Calu3 (cell line): ENCODE measurements at regions not wholly inside any gene's neighbourhood (a gene's known extent, or its start where the extent isn't known, plus 50 kb on each side); places are given as distances from the start of the nearest gene placed in this dataset.

Experiments used
- BruUV-seq: library from RNA; stranded (reverse); fragments of 400-500 nt; replicated peaks from 2 replicates; lab custom pipeline; 2021; lab: Mats Ljungman, UMichigan
- CTCF ChIA-PET: fragments of 300-600 bp; sonication (Branson Sonifier 250); formaldehyde crosslinking; loops from one replicate; lab custom pipeline; 2022; ENCODE audit warnings: antibody characterized with exemption; lab: Charles Lee
- DNase-seq: peaks from one replicate; pipeline ENCODE4 v3.0.0; 2022
- H3K27ac Mint-ChIP-seq: one replicate; pipeline ENCODE4 v1.8.0; 2022; ENCODE audit warnings: mixed read lengths; ENCODE audit not compliant: unreplicated experiment
- H3K27me3 Mint-ChIP-seq: one replicate; pipeline ENCODE4 v1.8.0; 2022; ENCODE audit warnings: mixed read lengths; ENCODE audit not compliant: unreplicated experiment
- H3K36me3 Mint-ChIP-seq: one replicate; pipeline ENCODE4 v1.8.0; 2022; ENCODE audit warnings: mild to moderate bottlenecking, moderate library complexity, mixed read lengths; ENCODE audit not compliant: insufficient read depth, unreplicated experiment
- H3K4me1 Mint-ChIP-seq: one replicate; pipeline ENCODE4 v1.8.0; 2022; ENCODE audit warnings: mild to moderate bottlenecking, low read depth, mixed read lengths; ENCODE audit not compliant: unreplicated experiment
- H3K4me3 Mint-ChIP-seq: one replicate; pipeline ENCODE4 v1.8.0; 2022; ENCODE audit warnings: mild to moderate bottlenecking, low read depth, moderate library complexity, mixed read lengths; ENCODE audit not compliant: unreplicated experiment
- H3K9me3 Mint-ChIP-seq: one replicate; pipeline ENCODE4 v1.8.0; 2022; ENCODE audit warnings: low read depth, mixed read lengths; ENCODE audit not compliant: unreplicated experiment
- CTCF ChIP-seq: fragments of 200-600 bp; IDR thresholded peaks from one replicate; pipeline ENCODE4 v1.8.0; 2022; ENCODE audit warnings: antibody characterized with exemption; ENCODE audit not compliant: unreplicated experiment
- intact Hi-C: fragments of 100-400 bp; cut with micrococcal nuclease; formaldehyde crosslinking; loops from one replicate; pipeline ENCODE4 v1.10.0; 2022; ENCODE audit not compliant: unreplicated experiment

GRCh38 chr14:42911642-42912041, 1305.0 kb downstream of the LRFN5 start:
- no peaks in the 10 kb centered on the region for H3K27me3 Mint-ChIP-seq
- no peak for TF ChIP-seq CTCF
- H3K9me3 Mint-ChIP-seq = peaks cover 2% of the 10 kb centered on the region
- no TSS peak for BruUV-seq
- H3K4me1 Mint-ChIP-seq = no peaks in the 10 kb centered on the region
- no peaks in the 10 kb centered on the region for H3K36me3 Mint-ChIP-seq
- no peak overlapping the region for H3K27ac Mint-ChIP-seq
- DNase-seq = no peak
- intact Hi-C loops = no loop called here
- H3K4me3 Mint-ChIP-seq = no peak overlapping the region
- CTCF ChIA-PET = no interaction called here

- Mint-ChIP-seq H3K27ac (no peak overlapping the region), H3K4me3 (no peak overlapping the region), H3K27me3 (no peaks in the 10 kb centered on the region), H3K4me1 (no peaks in the 10 kb centered on the region), H3K9me3 (peaks cover 2% of the 10 kb centered on the region), H3K36me3 (no peaks in the 10 kb centered on the region)
- BruUV-seq = no TSS peak
- intact Hi-C loops = no loop called here
- CTCF ChIA-PET = no interaction called here
- TF ChIP-seq CTCF = no peak
- DNase-seq = no peak
Measured at GRCh38 chr14:42909659-42910058, 1303.0 kb downstream of the LRFN5 start.

DNA sequence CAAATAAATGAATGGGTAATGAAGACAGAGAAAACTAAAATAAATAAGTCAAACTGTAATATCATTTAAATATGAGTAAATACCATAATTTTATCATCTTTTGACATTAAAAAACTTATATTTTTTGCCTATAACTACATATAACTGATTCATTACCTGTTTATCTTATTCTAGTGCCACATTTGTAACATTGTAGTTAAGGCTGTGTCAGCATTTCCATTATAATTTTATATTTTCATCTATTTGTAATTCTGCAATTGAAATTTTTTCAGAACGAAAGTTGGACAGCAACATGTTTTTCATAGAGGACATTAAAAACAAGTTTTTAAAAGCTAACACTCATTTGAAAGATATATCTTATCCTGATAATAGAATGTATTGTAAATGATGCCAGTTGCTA, 1286.5 kb downstream of the LRFN5 start:
- CTCF ChIA-PET = no interaction called here
- H3K4me1 Mint-ChIP-seq = no peaks in the 10 kb centered on the region
- no peak for TF ChIP-seq CTCF
- peaks cover 2% of the 10 kb centered on the region for H3K9me3 Mint-ChIP-seq
- BruUV-seq = no TSS peak
- H3K36me3 Mint-ChIP-seq = no peaks in the 10 kb centered on the region
- H3K4me3 Mint-ChIP-seq = no peak overlapping the region
- no peak for DNase-seq
- H3K27ac Mint-ChIP-seq = no peak overlapping the region
- intact Hi-C loops = no loop called here
- H3K27me3 Mint-ChIP-seq = no peaks in the 10 kb centered on the region

DNA sequence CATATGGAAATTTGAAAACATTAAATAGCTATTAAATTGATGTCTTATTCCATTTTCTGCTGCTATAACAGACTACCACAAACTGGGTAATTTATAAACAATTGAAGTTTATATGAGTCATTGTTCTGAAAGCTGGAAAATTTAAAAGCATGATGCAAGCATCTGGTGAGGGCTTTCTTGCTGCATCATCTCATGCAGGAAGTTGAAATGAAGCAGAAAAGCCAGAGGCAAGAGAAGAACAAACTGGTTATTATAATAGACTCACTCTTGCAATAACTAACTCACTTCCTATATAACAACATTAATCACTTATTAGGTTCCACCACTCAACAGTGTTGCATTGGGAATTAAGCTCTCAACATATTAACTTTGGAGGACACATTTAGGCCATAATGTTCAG, 1277.4 kb downstream of the LRFN5 start:
- H3K9me3 Mint-ChIP-seq = peaks cover under 1% of the 10 kb centered on the region
- H3K36me3 Mint-ChIP-seq = no peaks in the 10 kb centered on the region
- TF ChIP-seq CTCF = no peak
- intact Hi-C loops = no loop called here
- no peaks in the 10 kb centered on the region for H3K27me3 Mint-ChIP-seq
- no peak overlapping the region for H3K27ac Mint-ChIP-seq
- BruUV-seq = no TSS peak
- CTCF ChIA-PET = no interaction called here
- H3K4me3 Mint-ChIP-seq = no peak overlapping the region
- DNase-seq = no peak
- H3K4me1 Mint-ChIP-seq = no peaks in the 10 kb centered on the region
